Lung microvascular endothelial cell (primary cell): ENCODE measurements at regions not wholly inside any gene's neighbourhood (a gene's known extent, or its start where the extent isn't known, plus 50 kb on each side); places are given as distances from the start of the nearest gene placed in this dataset.

ENCODE experiments used
- DNase-seq, 2 donors: peaks; one replicate each; pipeline versions ENCODE4 v3.0.0 to v3.0.0-alpha.2; 2010; ENCODE audit warnings: low read depth in 2 of 2

GRCh38 chr2:76455910-76456309, 745.2 kb upstream of the GCFC2 start:
- DNase-seq: no peak

- no peak for DNase-seq
These were observed 739.3 kb upstream of the GCFC2 start for GRCh38 chr2:76450024-76450475.

GRCh38 chr2:76448956-76449355, 738.2 kb upstream of the GCFC2 start:
- DNase-seq: no peak

- no peak for DNase-seq
These were observed 736.6 kb upstream of the GCFC2 start for GRCh38 chr2:76447294-76447693.

GRCh38 chr2:76446872-76447271, 736.2 kb upstream of the GCFC2 start:
- DNase-seq: no peak

- DNase-seq: no peak
These were observed 735.2 kb upstream of the GCFC2 start for GRCh38 chr2:76445880-76446279.

GRCh38 chr2:76444732-76445131, 734.0 kb upstream of the GCFC2 start:
- no peak for DNase-seq

GRCh38 chr2:76437564-76437963, 726.8 kb upstream of the GCFC2 start:
- DNase-seq: no peak

- DNase-seq: no peak
These were observed 718.7 kb upstream of the GCFC2 start for GRCh38 chr2:76429374-76429773.

- DNase-seq: no peak
These were observed 716.7 kb upstream of the GCFC2 start for GRCh38 chr2:76427452-76427851.

GRCh38 chr2:76415821-76416220, 705.1 kb upstream of the GCFC2 start:
- no peak for DNase-seq

- DNase-seq: no peak
These were observed 702.7 kb upstream of the GCFC2 start for GRCh38 chr2:76413436-76413835.

GRCh38 chr2:76406134-76406855, 695.6 kb upstream of the GCFC2 start:
- DNase-seq: no peak

GRCh38 chr2:76393356-76393755, 682.6 kb upstream of the GCFC2 start:
- DNase-seq: no peak

- no peak for DNase-seq
These were observed 681.0 kb upstream of the GCFC2 start for GRCh38 chr2:76391678-76392077.

- DNase-seq: no peak
These were observed 676.6 kb upstream of the GCFC2 start for GRCh38 chr2:76387294-76387693.

- no peak for DNase-seq
These were observed 675.2 kb upstream of the GCFC2 start for GRCh38 chr2:76385943-76386342.

- DNase-seq: no peak
These were observed 670.9 kb upstream of the GCFC2 start for GRCh38 chr2:76381624-76382023.

- DNase-seq: no peak
These were observed 667.4 kb upstream of the GCFC2 start for GRCh38 chr2:76378140-76378539.

GRCh38 chr2:76341439-76341838, 630.7 kb upstream of the GCFC2 start:
- DNase-seq: no peak

GRCh38 chr2:76332871-76333270, 622.2 kb upstream of the GCFC2 start:
- DNase-seq: no peak

GRCh38 chr2:76330865-76331264, 620.1 kb upstream of the GCFC2 start:
- no peak for DNase-seq

GRCh38 chr2:76326636-76327035, 615.9 kb upstream of the GCFC2 start:
- DNase-seq: no peak

GRCh38 chr2:76323381-76323780, 612.7 kb upstream of the GCFC2 start:
- DNase-seq: no peak
